ENCODE measurements at regions not wholly inside any gene's neighbourhood (a gene's known extent, or its start where the extent isn't known, plus 50 kb on each side); places are given as distances from the start of the nearest gene placed in this dataset.

- TF ChIP-seq EZH2 (IDR thresholded peaks at IDR 0.05) (no peak), POLR2AphosphoS5 (IDR thresholded peaks at IDR 0.05; ENCODE audit: borderline replicate concordance, low read depth, low read length) (no peak)
These were observed 138.3 kb upstream of the DMAC1 start for GRCh38 chr9:7937761-7938491.
